ENCODE measurements at regions not wholly inside any gene's neighbourhood (a gene's known extent, or its start where the extent isn't known, plus 50 kb on each side); places are given as distances from the start of the nearest gene placed in this dataset.

GRCh38 chr13:79998381-79998880, 342.5 kb downstream of the SPRY2 start:
- in situ Hi-C loops (cut with MboI) (no loop called here), intact Hi-C loops (cut with micrococcal nuclease; ENCODE audit: unreplicated experiment) (no loop called here)
- no peak overlapping the region for H2AFZ ChIP-seq (ENCODE audit: control insufficient read depth, low read depth, low read length)
- H3K79me2 ChIP-seq (ENCODE audit: control insufficient read depth, insufficient read depth, low read length): no peaks in the 10 kb centered on the region
- no peak overlapping the region for H3K4me3 ChIP-seq
- no peaks in the 10 kb centered on the region for H3K9me3 ChIP-seq (replicated peaks; ENCODE audit: control insufficient read depth, insufficient read depth, low read length)
- TF ChIP-seq FOXM1 (IDR thresholded peaks at IDR 0.05; ENCODE audit: low read depth, low read length): no peak
- no peak for TF ChIP-seq CREM (IDR thresholded peaks at IDR 0.05; ENCODE audit: low read depth)
- no peak for TF ChIP-seq RB1 (IDR thresholded peaks at IDR 0.05; ENCODE audit: borderline replicate concordance)
- TF ChIP-seq IKZF1 (conservative IDR thresholded peaks at IDR 0.05): no peak
- no peak for TF ChIP-seq ZSCAN29 (IDR thresholded peaks at IDR 0.05)
- TF ChIP-seq JUND (IDR thresholded peaks at IDR 0.05; ENCODE audit: low read depth, low read length): no peak
- TF ChIP-seq CREB1 (IDR thresholded peaks at IDR 0.05; ENCODE audit: low read depth): no peak
- TF ChIP-seq ZNF622 (IDR thresholded peaks at IDR 0.05): no peak
- no peak for TF ChIP-seq ZBTB40 (IDR thresholded peaks at IDR 0.05; ENCODE audit: borderline replicate concordance)
- no peak for TF ChIP-seq MXI1 (IDR thresholded peaks at IDR 0.05; ENCODE audit: low read depth, low read length)
- POLR2A ChIA-PET: no interaction called here
- ATAC-seq: no peak
- 40% methylated on average over 4 of the region's 4 CpGs for WGBS (ENCODE audit: insufficient coverage, insufficient replicate concordance, low lambda C conversion rate, missing lambda C conversion rate)
- RAD21 ChIA-PET (ENCODE audit: unreplicated experiment): interaction anchor here (1.4 kb wide), 1 partner anchor 36 kb away, joined by 4 read pairs; no protein-coding TSS in a partner anchor
- no peaks in the 10 kb centered on the region for H3K4me1 ChIP-seq (ENCODE audit: control insufficient read depth, insufficient read depth, low read length)
- no peak overlapping the region for H3K9ac ChIP-seq (ENCODE audit: control insufficient read depth, insufficient read depth, low read length)
- H3K27me3 ChIP-seq (replicated peaks in 1 of 2; ENCODE audit: control insufficient read depth in 2 of 2, insufficient read depth in 2 of 2, low read length in 1 of 2): no peaks in the 10 kb centered on the region
- no peak for DNase-seq (ENCODE audit: low read depth, low spot score)
- no peak overlapping the region for H3K4me2 ChIP-seq (ENCODE audit: control insufficient read depth, insufficient read depth)
- BruUV-seq (replicated peaks): no TSS peak
- no peaks in the 10 kb centered on the region for H4K20me1 ChIP-seq (ENCODE audit: control insufficient read depth, insufficient read depth)
- CTCF ChIA-PET: interaction anchor here (0.6 to 3.1 kb wide), 5 partner anchors 9 to 367 kb away, joined by 3 to 10 read pairs (median 3); no protein-coding TSS in a partner anchor
- SMC1A ChIA-PET (ENCODE audit: uncharacterized antibody, unreplicated experiment): interaction anchor here (1.1 to 3.2 kb wide), 8 partner anchors 10 to 339 kb away, joined by 3 to 13 read pairs (median 4); no protein-coding TSS in a partner anchor
- no peak for FAIRE-seq
- no peaks in the 10 kb centered on the region for H3K36me3 ChIP-seq (ENCODE audit: control insufficient read depth in 2 of 2, insufficient read depth in 2 of 2, low read length in 1 of 2)
- no peak overlapping the region for H3K27ac ChIP-seq (ENCODE audit: control insufficient read depth, insufficient read depth)

Data from GM12878 (cell line).